ENCODE measurements at regions not wholly inside any gene's neighbourhood (a gene's known extent, or its start where the extent isn't known, plus 50 kb on each side); places are given as distances from the start of the nearest gene placed in this dataset.

GRCh38 chr20:24256307-24256706 lies 213.1 kb upstream of the SYNDIG1 start:
- no peak for DNase-seq

GRCh38 chr20:24254480-24254879 lies 214.9 kb upstream of the SYNDIG1 start:
- no peak for DNase-seq

GRCh38 chr20:24253321-24253720 lies 216.1 kb upstream of the SYNDIG1 start:
- DNase-seq, result no peak

- DNase-seq, result no peak
Measured at GRCh38 chr20:24245094-24245493, 224.3 kb upstream of the SYNDIG1 start.

- DNase-seq, result no peak
Measured at GRCh38 chr20:24242763-24243162, 226.7 kb upstream of the SYNDIG1 start.

GRCh38 chr20:24241466-24241865 lies 228.0 kb upstream of the SYNDIG1 start:
- no peak for DNase-seq

- DNase-seq, result no peak
Measured at GRCh38 chr20:24236963-24237362, 232.5 kb upstream of the SYNDIG1 start.

- no peak for DNase-seq
Measured at GRCh38 chr20:24236201-24236600, 233.2 kb upstream of the SYNDIG1 start.

GRCh38 chr20:24235296-24236175 lies 233.9 kb upstream of the SYNDIG1 start:
- no peak for DNase-seq

GRCh38 chr20:24227600-24227999 lies 239.0 kb upstream of the GGTLC1 start:
- DNase-seq, result no peak

- DNase-seq, result no peak
Measured at GRCh38 chr20:24212494-24212893, 223.9 kb upstream of the GGTLC1 start.

GRCh38 chr20:24211972-24212371 lies 223.4 kb upstream of the GGTLC1 start:
- DNase-seq, result no peak

- DNase-seq, result no peak
Measured at GRCh38 chr20:24210356-24210755, 221.8 kb upstream of the GGTLC1 start.

GRCh38 chr20:24208652-24209051 lies 220.1 kb upstream of the GGTLC1 start:
- no peak for DNase-seq

- no peak for DNase-seq
Measured at GRCh38 chr20:24207803-24208300, 219.3 kb upstream of the GGTLC1 start.

- DNase-seq, result no peak
Measured at GRCh38 chr20:24206995-24207394, 218.4 kb upstream of the GGTLC1 start.

GRCh38 chr20:24203526-24204183 lies 215.1 kb upstream of the GGTLC1 start:
- no peak for DNase-seq

- no peak for DNase-seq
Measured at GRCh38 chr20:24199501-24199900, 210.9 kb upstream of the GGTLC1 start.

- no peak for DNase-seq
Measured at GRCh38 chr20:24194143-24194542, 205.6 kb upstream of the GGTLC1 start.

GRCh38 chr20:24190905-24191304 lies 202.3 kb upstream of the GGTLC1 start:
- DNase-seq, result no peak

GRCh38 chr20:24185791-24186190 lies 197.2 kb upstream of the GGTLC1 start:
- DNase-seq, result no peak

GRCh38 chr20:24181151-24181550 lies 192.6 kb upstream of the GGTLC1 start:
- no peak for DNase-seq

GRCh38 chr20:24169256-24169655 lies 180.7 kb upstream of the GGTLC1 start:
- no peak for DNase-seq

GRCh38 chr20:24166412-24166811 lies 177.8 kb upstream of the GGTLC1 start:
- no peak for DNase-seq

GRCh38 chr20:24166123-24166381 lies 177.5 kb upstream of the GGTLC1 start:
- DNase-seq, result no peak

Data from stimulated activated naive CD4-positive, alpha-beta T cell treated with Interleukin-2 at 50 U/mL for 16 hours (primary cell).